GM19452 (cell line): ENCODE measurements at regions not wholly inside any gene's neighbourhood (a gene's known extent, or its start where the extent isn't known, plus 50 kb on each side); places are given as distances from the start of the nearest gene placed in this dataset.
"Not testable (repeated sequence)": the region's sequence is repeated elsewhere in the genome, so short reads cannot be mapped to it uniquely, and the experiment has no call there.

Experiments
- ATAC-seq: cut with Tn5 transposase; IDR thresholded peaks from one replicate; pipeline ENCODE4 v1.9.1; 2021; ENCODE audit not compliant: unreplicated experiment

GRCh38 chr10:107542607-107543006, 378.1 kb upstream of the SORCS1 start:
- no peak for ATAC-seq

GRCh38 chr10:107542016-107542415, 377.5 kb upstream of the SORCS1 start:
- ATAC-seq, result no peak

- no peak for ATAC-seq
Measured at GRCh38 chr10:107540981-107541380, 376.5 kb upstream of the SORCS1 start.

DNA sequence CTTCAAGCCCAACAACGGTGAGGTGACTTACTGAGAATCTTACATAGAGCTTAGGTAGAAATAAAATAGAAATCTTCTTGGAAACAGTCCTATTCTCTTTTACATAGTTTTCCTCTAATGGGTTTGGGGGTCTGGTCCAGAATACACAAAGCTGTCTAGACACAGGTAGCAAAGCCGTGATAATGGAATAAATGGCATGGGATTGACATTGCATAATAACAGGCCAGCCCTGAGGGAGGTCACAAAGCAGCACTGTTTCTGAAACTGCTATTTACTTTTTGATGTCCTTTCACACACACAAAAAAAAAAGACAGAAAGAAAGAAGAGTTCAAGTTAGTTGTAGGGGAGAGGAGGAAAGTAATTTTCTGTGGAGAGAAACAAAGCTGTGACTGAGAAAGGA, 364.8 kb upstream of the SORCS1 start:
- no peak for ATAC-seq

DNA sequence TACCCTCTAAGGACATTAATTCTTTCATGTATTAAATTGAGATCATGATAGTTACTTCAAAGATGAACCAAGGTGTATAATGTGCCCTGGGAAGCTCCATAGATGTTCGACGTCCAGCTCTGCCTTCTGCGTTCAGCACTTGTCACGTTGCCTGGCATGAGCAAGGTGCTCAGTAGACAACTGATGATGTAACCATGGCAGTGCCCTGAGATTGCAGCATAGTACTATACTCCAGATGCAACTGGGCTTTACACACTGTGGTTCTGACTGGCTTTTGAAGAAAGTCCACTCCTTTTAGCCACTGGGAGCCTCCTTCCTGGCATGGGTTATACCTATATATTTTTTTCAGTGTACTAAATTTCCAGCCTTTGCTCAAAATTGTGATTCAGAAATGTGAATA, 355.8 kb upstream of the SORCS1 start:
- no peak for ATAC-seq

DNA sequence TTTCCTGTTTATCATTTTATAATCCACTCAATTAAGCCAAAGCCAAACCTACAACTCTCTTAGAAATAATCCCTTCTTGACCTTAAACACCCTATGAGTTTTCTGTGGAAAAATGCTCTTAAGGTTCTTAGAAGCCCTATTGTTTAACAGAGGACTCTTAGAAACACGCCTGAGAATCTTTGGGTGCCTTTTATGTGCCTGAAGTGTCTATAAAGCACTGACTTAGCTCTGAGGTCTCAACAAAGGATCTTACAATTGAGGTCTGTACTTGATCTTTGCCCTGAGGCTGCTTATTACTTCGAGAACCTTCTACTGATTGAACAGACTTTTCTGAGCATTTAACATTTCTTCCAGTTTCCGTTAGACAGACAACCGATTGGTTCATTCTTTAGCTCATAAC, 353.3 kb upstream of the SORCS1 start:
- ATAC-seq, result no peak

- ATAC-seq, result no peak
Measured at GRCh38 chr10:107516349-107516748, 351.8 kb upstream of the SORCS1 start.

- not testable (repeated sequence) for ATAC-seq
Measured at GRCh38 chr10:107504011-107504410, 339.5 kb upstream of the SORCS1 start.

- no peak for ATAC-seq
Measured at GRCh38 chr10:107502229-107502985, 337.9 kb upstream of the SORCS1 start.

- no peak for ATAC-seq
Measured at GRCh38 chr10:107498983-107499382, 334.5 kb upstream of the SORCS1 start.

DNA sequence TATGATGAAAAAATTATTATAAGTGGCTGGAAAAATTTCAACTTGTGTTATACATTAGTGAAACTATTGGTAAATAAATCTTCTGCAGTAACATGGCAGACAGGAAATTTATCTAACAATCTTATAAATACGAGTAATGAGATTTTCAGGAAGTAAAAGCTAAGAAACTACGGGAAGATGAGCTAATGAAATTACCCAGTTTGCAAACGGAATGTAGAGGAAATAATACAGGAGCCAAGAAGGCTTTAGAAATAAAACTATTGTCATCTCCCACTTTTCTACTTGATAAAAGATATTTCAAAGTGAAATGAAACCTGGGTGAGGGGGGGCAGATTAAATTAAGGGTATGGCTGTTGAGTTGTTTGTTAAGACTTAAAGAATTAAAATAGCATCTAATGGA, 332.5 kb upstream of the SORCS1 start:
- no peak for ATAC-seq

DNA sequence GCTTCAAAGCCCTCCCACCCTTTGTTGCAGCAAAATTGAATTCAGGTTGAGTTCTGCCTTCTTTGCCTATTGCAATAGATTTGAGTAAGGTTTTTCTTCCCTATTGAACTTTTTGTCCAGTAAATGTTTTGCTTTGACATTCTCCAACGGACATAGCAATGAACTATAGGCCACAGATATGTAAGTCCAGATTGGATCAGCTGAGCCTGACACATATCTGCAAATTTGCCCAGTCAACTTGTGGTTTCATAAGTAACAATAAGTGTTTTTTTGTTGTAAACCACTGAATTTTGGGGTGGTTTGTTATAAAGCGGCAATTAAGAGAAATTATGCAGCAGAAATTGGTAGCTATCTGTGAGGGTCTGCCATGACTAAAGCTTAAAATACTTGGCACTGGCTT, 332.1 kb upstream of the SORCS1 start:
- ATAC-seq, result no peak

GRCh38 chr10:107492389-107492788, 327.9 kb upstream of the SORCS1 start:
- no peak for ATAC-seq

GRCh38 chr10:107490389-107490788, 325.9 kb upstream of the SORCS1 start:
- ATAC-seq, result no peak

DNA sequence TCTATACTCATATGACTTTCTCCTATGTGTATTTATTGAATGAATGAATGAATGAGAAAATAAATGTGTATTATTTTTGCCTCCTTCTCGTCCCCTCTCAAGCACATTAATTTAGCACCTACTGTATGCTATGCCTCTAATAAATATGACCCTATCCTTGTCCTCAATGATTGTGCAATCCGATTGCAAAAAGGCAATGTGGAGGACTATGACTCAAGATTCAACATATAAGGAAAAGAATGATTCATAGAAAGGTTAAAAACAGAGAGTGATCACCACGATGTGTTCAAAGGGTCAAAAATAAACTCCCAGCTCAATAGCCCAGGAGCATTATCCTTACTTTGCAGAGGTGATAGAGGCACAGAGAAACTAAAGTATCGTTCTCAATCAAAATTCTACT, 322.8 kb upstream of the SORCS1 start:
- ATAC-seq, result no peak

- no peak for ATAC-seq
Measured at GRCh38 chr10:107485019-107485418, 320.5 kb upstream of the SORCS1 start.

DNA sequence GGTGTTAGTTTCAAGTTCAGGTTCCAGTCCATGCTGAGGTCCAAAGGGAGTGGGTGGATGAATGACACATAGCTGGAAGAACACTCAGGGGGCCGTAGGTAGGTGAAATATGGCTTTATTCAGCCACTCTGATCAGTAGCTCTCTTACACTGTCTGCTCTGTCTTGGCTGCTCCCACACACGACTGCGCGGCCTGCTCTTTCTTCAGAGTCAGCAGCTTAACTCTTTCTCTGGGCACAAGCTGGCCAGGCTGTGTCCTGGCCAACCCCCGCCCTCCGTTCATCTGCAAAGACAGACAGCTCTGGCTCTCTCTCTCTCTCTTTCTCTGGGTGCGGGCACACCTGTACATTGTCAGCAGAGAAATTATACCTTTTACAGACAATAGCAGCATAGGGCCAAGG, 317.4 kb upstream of the SORCS1 start:
- no peak for ATAC-seq

DNA sequence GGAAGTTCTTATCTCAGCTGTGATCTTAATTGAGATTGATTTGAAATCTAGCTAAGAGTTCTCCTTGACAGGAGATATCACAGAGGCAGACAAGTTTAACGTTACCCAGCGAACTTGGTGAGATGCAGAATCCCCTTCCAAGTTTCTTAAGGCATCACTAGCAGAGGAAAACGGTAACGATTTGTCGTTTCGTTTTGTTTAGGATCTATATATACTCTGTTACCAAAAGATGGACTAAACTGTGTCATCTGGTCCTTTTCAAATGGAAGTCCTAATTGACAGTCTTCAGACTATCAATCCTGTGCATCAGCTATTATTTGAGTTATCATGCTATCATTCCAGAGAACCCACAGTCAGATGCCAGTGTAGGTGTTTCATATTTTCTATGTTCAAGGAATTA, 316.7 kb upstream of the SORCS1 start:
- ATAC-seq, result no peak

DNA sequence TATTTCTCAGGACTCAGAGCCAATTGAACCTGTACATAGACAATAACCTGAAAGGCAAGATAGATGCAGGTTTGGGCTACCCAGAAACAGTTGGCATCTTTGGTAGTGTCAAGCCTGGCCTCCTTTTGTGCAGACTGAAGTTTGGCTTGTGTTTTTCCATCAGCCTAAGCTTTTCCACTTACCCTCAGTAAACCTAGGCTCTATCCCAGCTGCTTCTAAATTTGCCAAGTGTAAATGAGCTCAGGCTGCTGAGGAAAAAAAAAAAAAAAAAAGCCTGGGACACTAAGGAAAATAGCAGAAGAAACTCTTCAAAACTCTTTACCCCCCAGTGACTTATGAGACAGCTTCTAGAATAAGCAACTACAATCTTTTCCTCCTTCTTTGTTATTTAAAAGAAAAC, 316.3 kb upstream of the SORCS1 start:
- ATAC-seq, result no peak

DNA sequence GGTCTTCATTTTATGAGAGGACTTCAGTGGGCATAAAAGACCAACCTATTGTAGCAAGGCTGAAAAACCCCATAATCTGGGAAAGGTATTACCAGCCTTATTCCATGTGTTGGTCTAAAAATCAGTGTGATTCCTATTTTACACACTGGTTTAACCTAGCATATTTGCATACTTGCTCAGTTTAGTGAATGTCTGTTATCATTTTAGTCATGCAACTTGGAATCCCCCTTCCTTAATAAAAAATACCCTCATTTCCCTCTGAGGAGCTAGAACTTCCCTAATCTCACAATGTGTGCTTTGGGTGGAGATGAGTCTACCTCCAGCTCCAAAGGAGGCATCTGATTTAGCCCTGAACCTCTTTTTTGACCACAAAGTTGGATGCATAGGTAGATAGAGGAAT, 312.8 kb upstream of the SORCS1 start:
- ATAC-seq, result no peak

DNA sequence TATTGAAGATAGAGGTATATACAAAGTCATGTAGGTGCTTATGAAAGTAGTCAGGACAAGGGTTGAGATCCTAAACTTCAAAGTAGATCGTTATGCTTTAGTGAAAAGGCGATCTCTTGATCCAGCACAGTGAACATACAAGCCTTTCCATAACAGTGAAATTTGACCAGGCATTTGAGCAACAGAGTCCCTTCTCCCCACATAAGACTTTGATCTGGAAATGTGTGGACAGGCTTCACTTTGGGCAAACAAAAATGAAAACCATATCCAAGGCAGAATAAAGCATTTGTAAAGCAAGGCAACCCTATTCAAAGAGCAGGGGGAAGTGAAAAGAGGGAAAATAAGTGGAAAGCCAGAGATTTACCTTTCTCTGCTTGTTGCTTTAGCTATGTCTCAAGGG, 311.9 kb upstream of the SORCS1 start:
- no peak for ATAC-seq

DNA sequence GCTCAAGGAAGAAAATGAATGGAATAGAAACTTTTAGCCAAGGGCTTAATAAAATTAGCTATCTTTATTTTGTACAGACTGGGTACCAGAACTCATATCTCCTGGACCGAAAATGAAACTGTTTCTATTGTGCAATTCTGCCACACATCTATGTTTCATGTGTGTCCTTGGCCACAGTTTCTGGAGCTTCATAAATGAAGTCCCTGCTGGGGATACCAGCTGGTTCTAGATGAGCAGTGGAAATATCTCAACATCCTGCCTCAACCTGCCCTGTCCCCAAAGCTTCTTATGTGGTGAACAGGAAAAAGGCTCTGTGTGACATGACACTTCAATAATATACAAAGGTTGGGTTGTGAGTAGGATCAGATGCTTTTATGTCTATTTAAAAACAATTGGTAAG, 310.1 kb upstream of the SORCS1 start:
- no peak for ATAC-seq

- no peak for ATAC-seq
Measured at GRCh38 chr10:107473225-107473624, 308.7 kb upstream of the SORCS1 start.
